SKM-1 treated with dmso at 0.1 percent for 144 hours (cell line): ENCODE measurements at regions not wholly inside any gene's neighbourhood (a gene's known extent, or its start where the extent isn't known, plus 50 kb on each side); places are given as distances from the start of the nearest gene placed in this dataset.
"Not testable (repeated sequence)": the region's sequence is repeated elsewhere in the genome, so short reads cannot be mapped to it uniquely, and the experiment has no call there.

Experiments used
- DNase-seq: peaks from one replicate; lab custom pipeline; 2025; ENCODE audit not compliant: unreplicated experiment; lab: John Stamatoyannopoulos, UW

DNA sequence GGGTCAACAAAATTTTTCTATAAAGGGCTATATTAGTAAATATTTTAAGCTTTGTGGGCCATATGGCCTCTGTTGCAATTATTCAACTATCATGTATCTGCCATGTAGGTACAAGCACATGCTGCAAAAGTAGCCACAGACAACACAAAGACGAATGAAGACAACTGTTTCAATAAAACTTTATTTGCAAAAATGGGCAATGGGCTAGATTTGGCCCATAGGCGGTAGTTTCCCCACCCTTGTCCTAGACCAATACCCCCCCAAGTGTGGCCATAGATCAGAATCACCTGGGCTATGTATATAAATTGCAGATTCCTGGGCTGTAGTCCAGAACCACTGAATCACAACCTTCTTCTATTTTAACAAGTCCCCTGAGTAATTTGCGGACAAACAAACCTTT, 331.0 kb upstream of the PSMD7 start:
- DNase-seq, result no peak

DNA sequence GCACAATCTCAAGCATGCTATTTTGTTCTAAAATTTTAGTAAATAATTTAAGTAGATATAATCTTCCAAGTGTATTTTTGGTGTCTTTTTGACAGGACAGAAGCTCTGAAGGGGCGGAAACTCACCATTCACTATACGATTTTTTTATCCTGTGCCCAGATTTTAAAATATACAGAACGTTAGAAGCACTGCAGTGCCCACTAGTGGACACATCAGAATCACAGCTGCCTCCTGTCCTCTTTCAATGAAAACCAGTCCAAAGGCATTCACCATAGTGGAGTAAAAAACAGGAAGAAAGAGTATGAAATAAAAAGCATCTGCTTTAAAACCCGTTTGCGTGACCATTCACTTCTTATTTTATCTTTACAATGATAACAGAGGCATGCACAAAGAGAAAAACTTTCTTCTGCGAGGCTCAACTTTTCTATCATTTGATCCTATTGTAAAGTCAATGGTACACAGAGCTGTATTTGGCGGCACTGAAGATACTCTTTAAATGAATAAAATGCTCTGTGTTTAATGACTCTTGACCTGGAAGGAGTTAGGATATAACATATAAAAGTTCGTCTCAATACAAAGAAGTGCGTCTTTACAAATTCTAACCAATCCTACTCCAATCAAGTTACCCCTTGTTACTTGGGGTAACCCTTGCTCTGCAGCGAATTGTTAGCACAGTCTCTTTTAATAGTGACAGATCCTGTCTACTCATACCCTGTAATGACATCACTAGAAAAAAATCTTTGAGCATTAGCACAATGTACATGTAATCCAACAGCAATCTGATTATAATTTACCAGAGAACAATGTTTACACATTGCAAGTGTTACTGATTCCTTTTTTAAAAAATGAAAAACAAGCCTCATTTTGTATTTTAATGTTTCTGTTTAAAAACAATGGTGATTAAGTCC, 339.8 kb upstream of the PSMD7 start:
- peak; percentile 74 for DNase-seq

DNA sequence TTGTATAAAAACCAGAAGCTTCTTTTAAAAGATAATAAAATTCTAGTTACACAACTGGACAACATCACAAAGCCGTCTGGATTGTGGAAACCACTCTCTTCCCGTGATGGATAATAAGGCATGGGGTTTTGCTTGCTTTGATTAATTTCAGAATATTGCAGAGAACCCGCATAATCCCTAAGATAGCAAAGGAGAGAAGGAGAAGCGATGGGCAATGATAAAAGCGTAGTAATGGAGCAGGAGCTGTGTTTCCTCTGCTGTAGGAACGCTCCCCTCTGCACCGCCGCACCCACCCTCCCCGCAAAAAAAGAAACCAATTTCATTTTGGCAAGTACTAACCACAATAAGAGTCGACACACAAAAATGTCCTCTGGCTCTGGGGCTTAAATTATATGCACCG, 340.9 kb upstream of the PSMD7 start:
- DNase-seq, result no peak

DNA sequence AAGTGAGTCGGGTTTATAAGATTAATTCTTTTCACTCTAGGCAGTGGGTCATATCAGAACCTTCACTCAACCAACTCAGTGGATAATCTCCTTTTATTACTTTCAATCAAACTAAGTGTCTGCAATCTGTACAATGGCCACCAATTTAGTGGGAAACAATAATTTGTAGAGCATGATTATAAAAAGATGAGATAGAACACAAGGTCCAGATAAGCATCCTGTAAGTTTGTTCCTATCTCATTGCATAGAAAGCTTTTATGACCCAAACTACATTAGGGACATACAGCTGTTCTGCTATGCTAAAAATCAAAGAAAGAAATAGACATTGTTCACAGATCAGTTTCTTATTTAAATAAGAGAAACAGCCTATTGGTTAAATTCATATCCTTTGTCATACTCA, 341.4 kb upstream of the PSMD7 start:
- DNase-seq, result no peak

DNA sequence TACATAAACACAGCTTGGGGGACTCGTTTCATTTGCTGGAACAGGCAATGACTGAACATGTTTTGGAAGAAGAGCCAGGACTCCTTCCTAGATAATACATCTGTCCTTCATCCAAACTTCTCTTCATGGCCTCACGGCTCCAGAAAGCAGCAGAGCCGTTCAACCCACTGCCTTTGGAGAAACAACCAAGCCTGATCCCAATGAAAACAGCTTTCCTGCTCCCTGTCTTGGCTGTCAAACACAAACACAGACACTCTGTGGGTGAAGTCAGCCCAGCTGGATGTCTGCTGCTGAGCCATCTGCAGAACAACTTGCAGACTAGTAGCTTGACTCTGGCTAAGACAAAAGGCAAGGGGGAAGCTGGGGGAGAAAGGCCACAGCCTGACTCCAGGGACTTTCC, 345.1 kb upstream of the PSMD7 start:
- no peak for DNase-seq

DNA sequence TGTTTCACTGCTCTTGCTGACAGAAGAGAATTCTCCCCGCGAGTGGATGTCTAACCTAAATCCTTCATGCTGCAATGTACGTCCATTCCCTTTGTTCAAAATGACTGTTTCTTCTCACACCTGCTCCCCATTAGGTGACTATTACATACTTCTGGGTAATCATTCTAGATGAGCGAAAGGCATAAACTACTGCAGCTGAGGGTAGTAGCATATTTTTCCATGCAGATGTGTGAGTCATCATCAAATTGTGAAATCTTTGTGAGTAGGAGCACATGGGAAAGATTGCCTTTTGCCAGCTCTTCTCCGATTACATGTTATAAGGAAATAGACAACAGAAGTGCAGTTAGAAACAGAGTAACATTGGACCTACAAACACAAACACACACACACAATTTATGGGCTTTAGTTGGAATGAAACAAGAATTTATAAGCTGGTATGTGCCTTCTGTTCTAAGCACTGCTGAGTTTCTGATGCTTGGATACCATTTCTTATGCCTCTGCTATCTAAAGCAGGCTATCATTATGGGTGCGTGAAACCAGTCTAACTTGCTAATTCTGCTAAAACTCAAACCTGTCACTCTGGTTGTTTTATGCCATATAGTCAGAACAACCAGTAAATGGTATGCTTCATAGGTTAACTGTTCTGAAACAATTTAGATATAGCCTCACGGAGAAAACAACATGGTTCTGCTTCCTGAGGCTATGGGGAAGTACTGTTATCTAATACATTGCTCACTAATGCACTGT, 346.9 kb upstream of the PSMD7 start:
- no peak for DNase-seq

DNA sequence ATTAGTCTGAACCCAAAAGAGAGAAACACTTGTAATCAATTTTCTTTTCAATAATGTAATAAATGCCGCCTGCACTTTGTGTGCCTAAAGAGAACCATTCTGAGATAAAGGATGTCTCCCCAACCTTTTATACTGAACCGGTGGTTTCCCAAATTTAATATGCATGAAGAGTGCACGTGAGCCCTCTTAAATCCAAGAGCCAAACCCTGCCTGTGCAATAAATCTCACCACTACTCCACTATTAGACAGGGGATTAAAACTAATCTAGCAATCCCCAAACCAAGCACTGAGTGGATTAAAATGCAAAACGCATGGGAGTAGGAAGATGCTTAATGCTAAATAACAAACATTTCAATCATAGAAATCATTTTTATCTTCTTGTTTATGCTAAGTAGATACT, 351.0 kb upstream of the PSMD7 start:
- DNase-seq, result no peak

DNA sequence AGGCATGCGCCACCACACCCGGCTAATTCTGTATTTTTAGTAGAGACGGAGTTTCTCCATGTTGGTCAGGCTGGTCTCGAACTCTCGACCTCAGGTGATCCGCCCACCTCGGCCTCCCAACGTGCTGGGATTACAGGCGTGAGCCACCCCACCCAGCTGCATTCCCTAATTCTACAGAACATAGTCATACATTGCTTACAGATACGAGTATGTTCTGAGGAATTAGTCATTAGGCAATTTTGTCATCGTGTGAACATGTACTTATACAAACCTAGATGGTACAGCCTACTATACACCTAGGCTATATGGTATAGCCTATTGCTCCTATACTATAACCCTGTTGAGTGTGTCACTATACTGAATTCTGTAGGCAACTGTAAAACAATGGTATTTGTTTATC, 353.4 kb upstream of the PSMD7 start:
- not testable (repeated sequence) for DNase-seq

DNA sequence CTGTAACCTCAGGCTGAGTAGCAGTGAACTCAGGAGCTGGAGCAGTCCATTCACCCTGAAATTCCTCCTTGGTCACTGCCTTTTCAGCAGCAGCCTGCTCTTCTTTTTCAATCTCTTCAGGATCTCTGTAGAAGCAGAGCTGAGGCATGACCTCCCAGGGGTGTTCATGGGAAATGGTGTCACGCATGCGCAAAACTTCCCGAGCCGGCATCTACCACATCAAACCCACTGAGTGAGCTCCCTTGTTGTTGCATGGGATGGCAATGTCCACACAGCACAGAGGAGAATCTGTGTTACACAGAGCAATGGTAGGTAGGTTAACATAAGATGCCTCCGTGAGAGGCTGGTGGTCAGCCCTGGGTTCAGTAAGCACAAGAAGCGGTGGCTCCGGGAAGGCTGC, 355.8 kb upstream of the PSMD7 start:
- DNase-seq, result not testable (repeated sequence)

DNA sequence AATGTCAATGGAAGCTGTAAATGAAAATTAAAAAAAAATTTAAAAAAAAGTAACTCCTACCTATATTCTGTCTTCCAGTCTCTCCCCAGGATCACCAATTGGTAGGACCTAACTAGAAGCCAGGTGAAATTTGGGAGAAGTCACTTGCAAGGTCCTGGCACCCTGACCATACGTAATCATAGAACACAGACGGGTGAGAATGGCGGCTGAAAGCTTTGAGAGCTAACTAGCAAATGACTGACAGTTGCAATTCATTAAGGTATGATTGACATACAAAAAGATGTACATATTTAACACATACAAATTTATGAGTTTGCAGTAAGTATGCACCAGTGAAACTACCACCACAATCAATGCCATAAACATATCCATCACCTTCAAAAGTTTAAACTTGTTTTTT, 372.7 kb upstream of the PSMD7 start:
- DNase-seq, result no peak

DNA sequence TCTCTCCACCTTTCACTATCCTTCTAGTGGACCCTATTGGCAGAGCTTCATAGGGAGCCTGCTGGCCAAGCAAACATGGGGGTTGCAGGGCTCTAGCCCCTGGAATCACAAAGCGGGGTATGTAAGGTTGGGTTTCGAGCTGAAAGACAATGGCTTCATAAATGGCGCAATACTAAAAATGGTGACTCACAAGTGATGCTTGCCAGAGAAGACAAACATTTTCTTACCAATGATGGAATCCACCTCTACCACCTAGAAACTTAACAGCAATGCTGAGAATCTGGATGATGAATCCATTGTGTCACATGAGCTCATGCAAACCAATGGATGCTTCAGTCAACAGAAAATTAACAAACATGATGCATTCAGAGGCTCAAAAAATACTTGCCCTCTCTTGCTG, 375.3 kb upstream of the PSMD7 start:
- no peak for DNase-seq

DNA sequence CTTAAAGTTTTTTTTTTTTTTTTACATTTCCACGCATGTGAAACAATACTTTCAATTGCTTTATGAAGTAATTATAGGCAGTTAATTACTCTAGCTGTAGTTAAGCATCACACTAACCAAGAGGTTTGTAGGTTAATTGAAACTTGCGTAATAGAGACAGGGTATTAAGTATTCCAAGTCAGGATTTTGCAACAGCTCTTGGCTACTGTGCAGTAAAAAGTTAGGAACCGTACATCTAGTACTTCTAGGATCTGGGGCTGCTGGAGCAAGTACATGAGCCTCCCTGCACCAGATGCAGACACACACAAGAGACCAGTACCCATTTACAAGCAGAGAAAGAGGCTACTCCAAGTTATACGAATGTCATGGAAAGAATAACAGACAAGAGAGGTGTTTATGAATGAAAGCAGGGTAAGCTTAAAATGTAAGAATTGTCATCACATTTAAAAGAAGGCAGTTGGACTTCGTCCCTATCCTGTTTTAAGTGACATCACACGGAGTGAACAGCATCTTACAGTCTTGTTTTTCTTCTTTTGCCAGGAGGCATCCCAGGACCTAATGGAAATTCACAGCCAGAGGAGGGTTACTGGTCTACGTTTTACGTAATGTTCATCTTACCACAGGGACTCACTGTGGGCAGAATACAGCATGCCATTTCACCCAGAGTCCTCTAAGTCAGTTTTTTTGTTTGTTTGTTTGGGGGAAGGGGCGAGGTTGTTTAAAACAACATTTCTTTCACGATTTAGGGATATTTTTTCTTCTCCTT, 379.6 kb upstream of the PSMD7 start:
- peak; percentile 40 for DNase-seq

DNA sequence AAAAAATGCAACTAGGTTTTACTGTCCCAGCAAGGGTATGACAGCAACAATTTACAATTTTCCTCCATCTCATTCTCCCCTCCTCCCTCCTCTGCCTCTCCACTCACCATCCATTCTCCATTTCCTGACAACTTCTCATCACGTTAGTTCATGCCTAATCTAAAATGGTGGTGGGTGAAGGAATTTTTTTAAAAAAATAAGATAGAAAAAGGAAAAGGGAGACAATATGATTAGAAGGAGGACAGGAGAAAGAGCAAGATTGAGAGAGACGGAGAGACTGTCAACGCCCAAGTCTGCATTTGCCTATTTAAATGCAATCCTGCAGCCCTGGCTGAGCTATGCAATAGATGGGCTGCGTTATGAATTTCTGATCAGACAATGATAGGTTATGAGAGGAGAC, 380.7 kb upstream of the PSMD7 start:
- no peak for DNase-seq

DNA sequence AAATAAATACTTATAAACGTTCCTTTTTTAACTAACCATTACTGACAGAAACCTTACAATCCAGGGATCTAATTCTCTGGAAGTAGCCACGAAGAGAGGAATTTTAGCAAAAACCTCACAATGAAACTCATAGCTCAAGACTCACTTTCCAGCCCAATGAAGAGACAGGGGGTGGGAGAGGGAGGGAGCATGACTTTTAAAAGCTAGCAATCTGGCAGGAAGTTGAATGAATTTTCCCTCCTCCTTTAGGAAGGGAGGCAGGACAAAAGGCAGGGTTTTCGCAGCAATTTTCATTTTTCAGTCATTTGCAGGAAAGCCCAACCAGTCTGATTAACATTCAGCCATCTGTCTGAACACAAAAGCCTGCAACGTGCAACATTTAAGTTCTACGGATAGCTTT, 381.5 kb upstream of the PSMD7 start:
- DNase-seq, result no peak

DNA sequence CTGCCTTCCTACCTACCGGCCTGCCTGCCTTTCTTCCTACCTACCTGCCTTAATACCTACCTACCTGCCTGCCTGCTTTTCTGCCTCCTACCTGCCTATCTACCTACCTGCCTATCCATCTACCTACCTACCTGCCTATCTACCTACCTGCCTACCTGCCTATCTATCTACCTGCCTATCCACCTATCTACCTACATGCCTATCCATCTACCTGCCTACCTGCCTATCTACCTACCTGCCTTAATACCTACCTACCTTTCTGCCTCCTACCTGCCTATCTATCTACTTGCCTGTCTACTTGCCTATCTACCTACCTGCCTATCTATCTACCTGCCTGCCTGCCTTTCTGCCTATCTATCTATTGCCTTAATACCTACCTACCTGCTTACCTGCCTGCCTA, 383.8 kb upstream of the PSMD7 start:
- no peak for DNase-seq

DNA sequence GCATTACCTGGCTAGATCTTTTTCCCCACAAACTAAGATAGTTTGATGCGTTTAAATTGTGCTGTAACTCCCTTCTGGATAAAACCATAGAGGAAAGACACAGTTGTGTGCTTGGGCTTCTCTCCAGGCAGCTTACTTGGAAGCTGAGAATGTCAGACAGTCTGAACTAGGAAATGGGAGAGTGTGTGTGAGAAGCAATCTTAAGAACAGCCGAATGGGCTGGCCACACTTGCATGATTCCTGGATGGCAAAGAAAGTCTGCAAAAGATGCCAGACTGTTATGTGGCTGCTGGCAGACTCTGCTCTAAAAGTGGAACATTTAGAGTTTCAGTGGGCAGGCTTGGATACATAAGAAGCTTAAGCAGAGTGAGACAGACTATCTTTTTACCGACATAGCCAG, 384.3 kb upstream of the PSMD7 start:
- DNase-seq, result no peak

DNA sequence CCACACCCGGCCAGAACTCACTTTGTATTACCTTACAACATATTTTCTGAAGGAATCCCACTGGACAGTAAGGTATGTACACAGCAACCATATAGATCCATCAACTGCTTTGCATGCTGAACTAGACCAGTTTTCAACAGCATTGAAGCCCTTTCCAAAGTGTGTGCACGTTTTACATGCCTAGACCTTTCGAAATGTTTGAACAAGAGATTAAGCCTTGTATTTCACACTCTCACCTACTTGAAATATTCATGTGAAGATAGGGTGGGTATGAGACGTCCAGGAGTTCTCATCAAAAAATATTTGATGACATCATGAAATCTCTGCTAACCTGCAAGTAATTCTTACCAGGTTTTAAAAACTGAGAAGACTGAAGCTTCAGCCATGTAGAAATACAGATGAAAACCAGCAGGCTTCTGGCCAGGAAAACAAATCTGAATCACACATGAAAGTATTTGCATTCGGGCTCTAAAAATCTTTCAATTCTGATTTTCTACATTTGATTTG, 387.0 kb upstream of the PSMD7 start:
- DNase-seq, result no peak

DNA sequence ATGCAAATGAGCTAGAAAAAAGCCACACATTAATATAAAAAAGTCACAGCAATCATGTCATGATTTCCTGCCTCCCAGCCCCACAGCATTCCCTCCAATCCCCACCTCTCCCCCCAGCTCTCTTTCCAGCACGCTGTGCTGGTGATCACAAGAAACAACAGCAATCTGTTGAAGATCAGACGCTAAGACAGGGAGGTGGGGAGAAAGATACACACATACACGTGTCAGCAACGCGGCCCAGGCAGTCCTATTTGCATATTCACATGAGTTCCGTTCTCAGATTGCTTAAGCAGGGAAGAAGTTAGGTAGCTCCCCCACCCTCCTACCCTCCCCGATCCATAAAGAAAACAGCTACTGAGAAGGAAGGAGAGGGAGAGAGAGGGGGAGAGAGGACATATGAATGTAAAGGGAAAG, 405.5 kb upstream of the PSMD7 start:
- peak; percentile 26 for DNase-seq

DNA sequence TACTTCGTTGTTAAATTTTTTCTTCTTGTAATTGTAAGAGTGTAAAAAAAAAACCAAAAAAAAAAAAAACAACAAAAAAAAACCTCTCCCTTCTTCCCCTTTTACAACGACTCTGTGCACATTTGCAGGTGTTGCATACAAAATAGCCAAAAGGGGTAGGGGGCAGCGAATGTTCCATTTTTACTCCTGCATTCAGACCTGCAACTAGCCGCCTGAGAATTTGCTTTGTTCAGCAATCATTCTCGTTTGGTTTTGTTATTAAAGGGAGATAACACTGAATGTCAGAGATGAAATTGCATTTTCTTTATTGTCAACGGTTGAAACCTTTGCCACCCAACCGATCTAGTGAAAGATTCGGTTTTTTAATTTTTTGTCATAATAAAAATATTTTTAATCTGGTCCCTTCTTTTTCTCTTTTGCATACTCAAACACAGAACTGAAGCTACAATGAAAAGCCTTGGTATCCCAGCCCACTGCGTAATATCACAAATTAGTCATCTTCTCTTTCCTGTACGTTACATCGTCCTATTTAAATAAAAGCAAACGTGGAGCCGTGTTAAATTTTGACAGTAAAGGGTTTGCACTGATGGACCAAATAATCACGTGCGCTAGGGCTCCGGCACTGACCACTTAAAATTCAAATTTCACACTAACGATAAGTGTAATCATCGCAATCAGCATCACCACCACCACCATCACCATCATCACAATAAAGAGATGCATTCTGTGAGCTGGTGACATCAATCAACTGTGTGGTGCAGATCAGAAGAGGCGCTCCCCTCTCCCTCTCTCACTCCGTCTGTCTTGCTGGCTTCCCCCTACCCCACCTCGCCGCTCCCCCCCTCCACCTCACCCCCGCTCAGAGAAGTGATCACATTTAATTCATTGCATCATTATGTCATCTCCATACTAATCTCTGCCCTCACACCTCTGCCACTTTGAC, 406.2 kb upstream of the PSMD7 start:
- DNase-seq, result no peak

DNA sequence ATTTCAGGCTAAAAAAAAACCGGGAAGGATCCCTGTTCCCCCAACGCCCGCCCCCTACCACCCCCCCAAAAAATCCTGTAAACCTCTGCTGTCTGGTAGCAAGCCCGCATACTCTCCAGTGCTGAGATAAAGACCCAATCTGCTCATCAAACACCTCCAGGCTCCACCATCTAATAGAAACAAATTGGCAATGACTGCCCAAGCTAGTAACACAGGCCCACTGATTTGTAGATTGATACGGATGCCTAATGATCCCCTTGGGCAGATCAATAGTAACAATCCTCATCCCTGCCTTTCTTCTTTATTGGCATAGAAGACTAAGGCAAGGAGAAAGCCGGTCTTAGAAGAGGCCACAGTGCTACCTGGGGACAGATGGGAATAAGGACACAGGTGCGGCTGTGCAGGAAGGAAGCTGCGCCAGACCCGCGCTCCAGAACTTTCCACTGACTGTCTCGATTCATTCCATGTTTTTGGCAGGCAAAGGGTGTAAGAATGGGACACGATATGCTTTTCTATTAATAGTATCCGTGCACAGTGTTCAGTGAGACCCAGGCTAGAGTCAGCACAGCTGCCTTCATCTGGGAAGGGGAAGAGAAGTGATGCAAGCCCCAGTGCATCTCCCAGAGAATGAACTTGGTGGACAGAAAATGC, 407.6 kb upstream of the PSMD7 start:
- DNase-seq, result no peak
